ENCODE measurements at regions not wholly inside any gene's neighbourhood (a gene's known extent, or its start where the extent isn't known, plus 50 kb on each side); places are given as distances from the start of the nearest gene placed in this dataset.

DNA sequence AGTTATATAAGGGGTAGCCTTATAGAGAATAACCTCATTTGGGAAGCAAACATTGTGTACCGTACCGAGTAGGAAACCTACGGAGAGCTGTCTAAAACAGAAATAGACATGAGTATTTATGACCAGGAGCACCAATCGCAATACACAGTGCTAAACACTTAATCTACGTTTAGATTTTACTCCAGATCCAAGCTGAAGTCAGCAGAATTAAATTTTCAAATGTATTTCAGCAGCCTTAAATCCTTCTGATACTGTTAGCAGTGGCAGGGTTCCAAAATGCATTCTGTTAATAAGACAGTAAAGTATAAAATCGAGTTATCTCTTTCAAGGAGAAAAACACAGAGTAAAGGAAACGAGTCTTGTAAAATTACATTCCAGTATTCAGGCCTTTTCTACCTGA lies 118.1 kb upstream of the ZNF521 start:
- TF ChIP-seq, protein P1, sequence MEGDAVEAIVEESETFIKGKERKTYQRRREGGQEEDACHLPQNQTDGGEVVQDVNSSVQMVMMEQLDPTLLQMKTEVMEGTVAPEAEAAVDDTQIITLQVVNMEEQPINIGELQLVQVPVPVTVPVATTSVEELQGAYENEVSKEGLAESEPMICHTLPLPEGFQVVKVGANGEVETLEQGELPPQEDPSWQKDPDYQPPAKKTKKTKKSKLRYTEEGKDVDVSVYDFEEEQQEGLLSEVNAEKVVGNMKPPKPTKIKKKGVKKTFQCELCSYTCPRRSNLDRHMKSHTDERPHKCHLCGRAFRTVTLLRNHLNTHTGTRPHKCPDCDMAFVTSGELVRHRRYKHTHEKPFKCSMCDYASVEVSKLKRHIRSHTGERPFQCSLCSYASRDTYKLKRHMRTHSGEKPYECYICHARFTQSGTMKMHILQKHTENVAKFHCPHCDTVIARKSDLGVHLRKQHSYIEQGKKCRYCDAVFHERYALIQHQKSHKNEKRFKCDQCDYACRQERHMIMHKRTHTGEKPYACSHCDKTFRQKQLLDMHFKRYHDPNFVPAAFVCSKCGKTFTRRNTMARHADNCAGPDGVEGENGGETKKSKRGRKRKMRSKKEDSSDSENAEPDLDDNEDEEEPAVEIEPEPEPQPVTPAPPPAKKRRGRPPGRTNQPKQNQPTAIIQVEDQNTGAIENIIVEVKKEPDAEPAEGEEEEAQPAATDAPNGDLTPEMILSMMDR (IDR thresholded peaks at IDR 0.05), result no peak
- no peak overlapping the region for H3K4me3 ChIP-seq
- no peak for DNase-seq (ENCODE audit: low spot score)
- H3K27ac ChIP-seq, result no peak overlapping the region

DNA sequence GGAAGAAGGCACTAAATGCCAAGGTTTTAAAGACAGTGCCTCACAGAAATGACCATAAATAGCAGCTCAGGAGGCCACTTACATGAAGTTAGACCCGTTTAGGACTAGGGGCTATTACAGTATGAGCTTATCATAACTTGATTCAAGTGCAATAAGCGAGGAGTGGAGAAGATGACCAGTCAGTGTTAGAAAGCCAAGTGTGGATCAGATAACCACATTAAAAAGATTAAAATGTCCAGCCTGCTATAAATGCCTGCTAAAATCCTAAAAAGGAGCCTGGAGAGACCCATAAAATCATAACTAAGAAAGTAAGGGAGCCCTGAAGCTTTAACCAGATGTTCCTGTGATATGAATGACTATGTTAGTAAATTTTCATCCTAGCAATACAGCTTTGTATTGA lies 117.5 kb upstream of the ZNF521 start:
- H3K27ac ChIP-seq, result no peak overlapping the region
- H3K4me3 ChIP-seq, result no peak overlapping the region
- DNase-seq (ENCODE audit: low spot score), result no peak
- TF ChIP-seq, protein P1 (IDR thresholded peaks at IDR 0.05), result no peak

DNA sequence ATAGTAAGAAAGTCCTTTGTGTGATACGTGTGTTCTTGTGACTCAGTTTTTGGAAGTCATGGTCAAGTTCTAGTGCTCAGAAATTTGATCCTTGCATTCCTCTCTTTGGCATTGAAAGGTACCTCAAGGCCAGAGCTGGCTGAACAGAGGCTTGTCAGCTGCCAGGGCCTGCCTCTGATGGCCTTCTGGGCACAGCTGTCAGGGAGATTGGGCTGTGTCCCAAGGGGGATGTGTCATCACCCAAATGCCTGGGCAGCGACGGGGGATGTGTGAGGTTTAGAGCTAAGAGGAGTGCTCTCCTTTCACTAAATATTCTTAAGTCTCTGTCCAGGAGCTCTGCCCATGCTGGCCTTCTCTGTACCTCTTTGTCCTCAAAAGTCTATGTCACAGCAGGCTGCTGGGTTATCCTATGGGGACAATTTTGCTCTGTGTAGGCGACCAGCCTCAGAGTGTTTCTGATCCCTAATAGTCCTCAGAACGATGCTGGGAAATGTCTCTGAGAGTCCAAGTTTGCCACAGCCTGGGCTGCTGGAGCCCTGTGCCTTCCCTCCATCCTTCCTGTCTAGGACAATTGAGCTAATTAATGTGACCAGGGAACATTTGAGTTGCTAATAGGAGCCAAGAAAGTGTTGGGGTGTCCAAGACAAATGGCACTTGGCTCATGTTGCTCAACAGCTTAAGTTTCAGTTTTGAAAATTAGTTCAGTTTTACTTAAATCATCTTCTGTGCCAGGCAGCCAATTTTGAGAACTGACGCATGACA lies 115.4 kb upstream of the ZNF521 start:
- TF ChIP-seq, protein P1 (IDR thresholded peaks at IDR 0.05), result no peak
- peak overlapping the region in 1 of 2 donors; percentile 32 for H3K27ac ChIP-seq
- peak overlapping the region; percentile 7 for H3K4me3 ChIP-seq
- no peak for DNase-seq (ENCODE audit: low spot score)

DNA sequence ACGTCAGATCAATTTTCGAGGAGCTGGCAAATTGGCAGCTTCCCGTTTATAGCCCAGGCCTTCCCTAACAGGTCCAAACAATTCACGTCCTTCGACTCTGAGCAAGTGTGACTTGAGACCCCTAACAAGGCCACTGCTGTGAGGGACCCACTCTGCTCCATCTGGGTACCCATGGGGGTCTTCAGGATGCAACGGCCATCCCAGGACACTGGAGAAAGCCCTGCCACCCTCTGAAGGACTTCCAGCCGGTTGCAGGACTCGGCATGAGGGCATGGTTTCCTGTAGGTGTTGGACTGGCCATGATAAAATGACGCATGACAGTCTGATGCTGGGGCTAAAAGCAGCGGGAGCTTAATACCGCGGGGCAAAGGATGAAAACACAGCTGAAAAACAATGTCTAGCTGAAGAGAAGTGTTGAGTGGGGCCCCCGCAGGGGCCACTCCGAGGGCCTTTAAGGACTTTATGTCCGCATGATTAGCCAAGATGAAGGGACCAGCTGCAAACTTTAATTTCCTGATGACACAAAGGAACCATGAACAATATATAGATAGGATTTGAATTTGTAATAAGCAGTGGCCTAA lies 113.3 kb upstream of the ZNF521 start:
- TF ChIP-seq, protein P1 (IDR thresholded peaks at IDR 0.05), result no peak
- no peak for DNase-seq (ENCODE audit: low spot score)
- Histone ChIP-seq H3K27ac (no peak overlapping the region), H3K4me3 (no peak overlapping the region)

DNA sequence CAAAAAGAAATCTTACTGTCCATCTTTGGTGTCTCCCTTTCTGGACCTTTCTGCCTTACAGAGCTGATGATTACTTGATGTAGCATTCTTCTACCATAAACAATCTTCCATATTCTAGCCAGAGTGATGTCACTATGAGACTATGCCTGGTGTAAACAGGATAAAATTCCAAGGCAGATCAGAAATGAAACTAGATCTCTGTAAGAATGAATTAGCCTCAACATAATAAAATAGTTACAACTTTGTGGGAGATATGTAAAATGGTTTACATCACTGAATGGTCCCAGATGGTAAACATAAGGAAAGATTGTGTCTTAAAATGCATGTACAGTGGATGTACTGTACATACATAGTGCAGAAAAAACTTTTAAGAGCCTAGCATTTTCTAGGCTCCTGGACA lies 112.3 kb upstream of the ZNF521 start:
- DNase-seq (ENCODE audit: low spot score), result no peak
- no peak overlapping the region for H3K4me3 ChIP-seq
- no peak overlapping the region for H3K27ac ChIP-seq
- TF ChIP-seq, protein P1 (IDR thresholded peaks at IDR 0.05), result no peak

DNA sequence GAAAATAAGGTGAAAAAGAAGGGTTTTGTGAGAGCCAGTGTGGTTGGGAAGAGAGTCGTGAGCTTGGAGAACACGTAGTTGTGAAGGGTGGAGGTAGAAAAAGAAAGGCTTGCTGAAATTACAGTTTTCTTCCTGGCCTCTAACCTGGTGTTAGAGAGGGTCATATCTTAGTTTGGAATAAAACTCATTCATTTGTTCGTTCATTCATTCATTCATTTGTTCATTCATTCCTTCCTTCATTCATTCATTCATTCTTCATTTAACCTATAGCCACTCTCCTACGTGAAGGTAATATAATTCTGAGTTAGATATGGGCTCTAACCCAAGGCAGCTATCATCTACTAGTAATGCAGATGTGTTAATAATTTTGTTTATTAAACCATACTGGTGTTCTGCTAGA lies 111.8 kb upstream of the ZNF521 start:
- no peak for DNase-seq (ENCODE audit: low spot score)
- TF ChIP-seq, protein P1 (IDR thresholded peaks at IDR 0.05), result no peak
- Histone ChIP-seq H3K4me3 (no peak overlapping the region), H3K27ac (no peak overlapping the region)

DNA sequence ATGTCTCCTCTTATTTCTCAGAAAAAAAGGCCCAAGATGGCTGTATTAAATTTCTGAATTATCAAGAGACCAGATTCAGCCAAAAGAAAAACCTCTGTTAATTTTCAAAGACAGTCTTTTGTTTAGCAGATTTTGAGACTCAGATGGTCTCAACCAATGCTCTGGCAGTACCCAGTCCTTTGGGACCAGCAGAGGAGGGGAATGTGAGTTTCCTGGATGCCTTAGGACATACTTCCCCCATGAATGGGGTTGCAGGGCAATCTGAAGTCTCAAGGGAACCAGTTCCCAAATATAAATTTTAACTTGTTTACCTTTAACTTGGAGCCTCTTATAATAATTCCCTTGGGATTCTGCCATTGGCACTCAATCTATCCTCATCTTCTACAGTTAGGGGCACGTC lies 107.8 kb upstream of the ZNF521 start:
- TF ChIP-seq, protein P1 (IDR thresholded peaks at IDR 0.05), result no peak
- no peak for DNase-seq (ENCODE audit: low spot score)
- Histone ChIP-seq H3K4me3 (no peak overlapping the region), H3K27ac (no peak overlapping the region)
